GM12864 (cell line): ENCODE measurements at regions not wholly inside any gene's neighbourhood (a gene's known extent, or its start where the extent isn't known, plus 50 kb on each side); places are given as distances from the start of the nearest gene placed in this dataset.
"Not testable (repeated sequence)": the region's sequence is repeated elsewhere in the genome, so short reads cannot be mapped to it uniquely, and the experiment has no call there.

Source experiments
- DNase-seq: peaks from one replicate; pipeline ENCODE4 v3.0.0-alpha.2; 2011; ENCODE audit warnings: low read depth
- H3K4me3 ChIP-seq: 2 replicates; pipeline ENCODE4 v1.5.1; 2011; ENCODE audit warnings: mild to moderate bottlenecking, low read depth, low read length, control low read depth
- CTCF ChIP-seq: IDR thresholded peaks from 2 replicates; pipeline ENCODE4 v1.5.1; 2011; ENCODE audit warnings: low read depth, mild to moderate bottlenecking, moderate library complexity, low read length, control low read depth, inconsistent platforms; ENCODE audit errors: missing control alignments

GRCh38 chr22:22787151-22787550, 100.5 kb upstream of the IGLL5 start:
- no peak for DNase-seq
- H3K4me3 ChIP-seq, result no peak overlapping the region
- no peak for TF ChIP-seq CTCF

- TF ChIP-seq CTCF, result peak; percentile 96
- peak; percentile 27 for DNase-seq
- H3K4me3 ChIP-seq, result no peak overlapping the region
Observed at GRCh38 chr22:22787786-22788459, 99.7 kb upstream of the IGLL5 start.

GRCh38 chr22:22788460-22789037, 99.1 kb upstream of the IGLL5 start:
- H3K4me3 ChIP-seq, result no peak overlapping the region
- DNase-seq, result no peak
- no peak for TF ChIP-seq CTCF

- no peak overlapping the region for H3K4me3 ChIP-seq
- TF ChIP-seq CTCF, result no peak
- no peak for DNase-seq
Observed at GRCh38 chr22:22789233-22789921, 98.2 kb upstream of the IGLL5 start.

- no peak overlapping the region for H3K4me3 ChIP-seq
- DNase-seq, result no peak
- no peak for TF ChIP-seq CTCF
Observed at GRCh38 chr22:22789922-22790845, 97.4 kb upstream of the IGLL5 start.

- no peak for TF ChIP-seq CTCF
- no peak for DNase-seq
- no peak overlapping the region for H3K4me3 ChIP-seq
Observed at GRCh38 chr22:22791438-22792181, 96.0 kb upstream of the IGLL5 start.

GRCh38 chr22:22792205-22792786, 95.3 kb upstream of the IGLL5 start:
- not testable (repeated sequence) for H3K4me3 ChIP-seq, DNase-seq

- not testable (repeated sequence) for H3K4me3 ChIP-seq, DNase-seq
Observed at GRCh38 chr22:22795639-22796038, 92.0 kb upstream of the IGLL5 start.
